Rectal smooth muscle tissue (tissue), 1 donor: ENCODE measurements at regions not wholly inside any gene's neighbourhood (a gene's known extent, or its start where the extent isn't known, plus 50 kb on each side); places are given as distances from the start of the nearest gene placed in this dataset.

Experiments
- H3K27ac ChIP-seq: one replicate; pipeline ENCODE4 v1.7.0; 2013; ENCODE audit warnings: low read depth, low read length, inconsistent platforms
- H3K27me3 ChIP-seq: one replicate; pipeline ENCODE4 v1.7.0; 2013; ENCODE audit warnings: low read length; ENCODE audit not compliant: control insufficient read depth, insufficient read depth
- H3K36me3 ChIP-seq: one replicate; pipeline ENCODE4 v1.7.0; 2013; ENCODE audit warnings: low read length; ENCODE audit not compliant: control insufficient read depth, insufficient read depth
- H3K4me1 ChIP-seq: one replicate; pipeline ENCODE4 v1.7.0; 2013; ENCODE audit warnings: low read length; ENCODE audit not compliant: control insufficient read depth, insufficient read depth
- H3K4me3 ChIP-seq: one replicate; pipeline ENCODE4 v1.7.0; 2013; ENCODE audit warnings: low read length
- H3K9ac ChIP-seq: one replicate; pipeline ENCODE4 v1.7.0; 2013; ENCODE audit warnings: low read length

GRCh38 chr6:20317430-20317829, 84.2 kb upstream of the E2F3 start:
- Histone ChIP-seq H3K9ac (no peak overlapping the region), H3K4me3 (no peak overlapping the region), H3K27me3 (no peaks in the 10 kb centered on the region)

GRCh38 chr6:20318851-20319387, 82.8 kb upstream of the E2F3 start:
- Histone ChIP-seq H3K4me3 (no peak overlapping the region), H3K27ac (no peak overlapping the region), H3K27me3 (no peaks in the 10 kb centered on the region), H3K9ac (no peak overlapping the region), H3K36me3 (no peaks in the 10 kb centered on the region), H3K4me1 (no peaks in the 10 kb centered on the region)

More at GRCh38 chr6:20317430-20317829, 84.2 kb upstream of the E2F3 start:
- no peaks in the 10 kb centered on the region for H3K4me1 ChIP-seq
- no peaks in the 10 kb centered on the region for H3K36me3 ChIP-seq
- no peak overlapping the region for H3K27ac ChIP-seq

GRCh38 chr6:20319520-20320357, 81.9 kb upstream of the E2F3 start:
- Histone ChIP-seq H3K27me3 (no peaks in the 10 kb centered on the region), H3K27ac (no peak overlapping the region), H3K4me3 (peak overlapping the region; percentile 44)

GRCh38 chr6:20325641-20326421, 75.8 kb upstream of the E2F3 start:
- Histone ChIP-seq H3K27me3 (no peaks in the 10 kb centered on the region), H3K27ac (no peak overlapping the region), H3K4me3 (no peak overlapping the region), H3K9ac (no peak overlapping the region), H3K4me1 (no peaks in the 10 kb centered on the region), H3K36me3 (no peaks in the 10 kb centered on the region)

More at GRCh38 chr6:20319520-20320357, 81.9 kb upstream of the E2F3 start:
- no peaks in the 10 kb centered on the region for H3K4me1 ChIP-seq
- H3K9ac ChIP-seq, result no peak overlapping the region
- H3K36me3 ChIP-seq, result no peaks in the 10 kb centered on the region

GRCh38 chr6:20326422-20326728, 75.3 kb upstream of the E2F3 start:
- H3K27me3 ChIP-seq, result no peaks in the 10 kb centered on the region
- H3K27ac ChIP-seq, result no peak overlapping the region
- H3K4me1 ChIP-seq, result no peaks in the 10 kb centered on the region
- no peaks in the 10 kb centered on the region for H3K36me3 ChIP-seq
- no peak overlapping the region for H3K4me3 ChIP-seq
- no peak overlapping the region for H3K9ac ChIP-seq

GRCh38 chr6:20327141-20327540, 74.5 kb upstream of the E2F3 start:
- Histone ChIP-seq H3K9ac (no peak overlapping the region), H3K27ac (no peak overlapping the region), H3K27me3 (no peaks in the 10 kb centered on the region), H3K36me3 (no peaks in the 10 kb centered on the region), H3K4me1 (no peaks in the 10 kb centered on the region), H3K4me3 (no peak overlapping the region)

GRCh38 chr6:20328266-20328923, 73.3 kb upstream of the E2F3 start:
- Histone ChIP-seq H3K4me3 (no peak overlapping the region), H3K4me1 (no peaks in the 10 kb centered on the region), H3K27ac (no peak overlapping the region), H3K9ac (no peak overlapping the region), H3K27me3 (no peaks in the 10 kb centered on the region), H3K36me3 (no peaks in the 10 kb centered on the region)

GRCh38 chr6:20328924-20329300, 72.8 kb upstream of the E2F3 start:
- H3K4me1 ChIP-seq, result no peaks in the 10 kb centered on the region
- no peaks in the 10 kb centered on the region for H3K36me3 ChIP-seq
- H3K27me3 ChIP-seq, result no peaks in the 10 kb centered on the region
- H3K27ac ChIP-seq, result no peak overlapping the region
- no peak overlapping the region for H3K9ac ChIP-seq
- H3K4me3 ChIP-seq, result no peak overlapping the region

- Histone ChIP-seq H3K27me3 (no peaks in the 10 kb centered on the region), H3K4me1 (no peaks in the 10 kb centered on the region), H3K27ac (no peak overlapping the region), H3K36me3 (no peaks in the 10 kb centered on the region), H3K4me3 (no peak overlapping the region), H3K9ac (no peak overlapping the region)
Observed at GRCh38 chr6:20331042-20331441, 70.6 kb upstream of the E2F3 start.

- Histone ChIP-seq H3K36me3 (no peaks in the 10 kb centered on the region), H3K27me3 (no peaks in the 10 kb centered on the region), H3K9ac (no peak overlapping the region), H3K4me1 (no peaks in the 10 kb centered on the region), H3K4me3 (no peak overlapping the region), H3K27ac (no peak overlapping the region)
Observed at GRCh38 chr6:20331625-20332024, 70.1 kb upstream of the E2F3 start.

- H3K4me1 ChIP-seq, result no peaks in the 10 kb centered on the region
- H3K4me3 ChIP-seq, result no peak overlapping the region
- no peak overlapping the region for H3K27ac ChIP-seq
- H3K27me3 ChIP-seq, result no peaks in the 10 kb centered on the region
- no peaks in the 10 kb centered on the region for H3K36me3 ChIP-seq
- no peak overlapping the region for H3K9ac ChIP-seq
Observed at GRCh38 chr6:20332441-20333006, 69.2 kb upstream of the E2F3 start.

GRCh38 chr6:20333721-20334269, 67.9 kb upstream of the E2F3 start:
- H3K27ac ChIP-seq, result no peak overlapping the region
- H3K4me1 ChIP-seq, result no peaks in the 10 kb centered on the region
- H3K4me3 ChIP-seq, result no peak overlapping the region
- H3K36me3 ChIP-seq, result no peaks in the 10 kb centered on the region
- no peak overlapping the region for H3K9ac ChIP-seq
- no peaks in the 10 kb centered on the region for H3K27me3 ChIP-seq
